ENCODE measurements at regions not wholly inside any gene's neighbourhood (a gene's known extent, or its start where the extent isn't known, plus 50 kb on each side); places are given as distances from the start of the nearest gene placed in this dataset.

DNA sequence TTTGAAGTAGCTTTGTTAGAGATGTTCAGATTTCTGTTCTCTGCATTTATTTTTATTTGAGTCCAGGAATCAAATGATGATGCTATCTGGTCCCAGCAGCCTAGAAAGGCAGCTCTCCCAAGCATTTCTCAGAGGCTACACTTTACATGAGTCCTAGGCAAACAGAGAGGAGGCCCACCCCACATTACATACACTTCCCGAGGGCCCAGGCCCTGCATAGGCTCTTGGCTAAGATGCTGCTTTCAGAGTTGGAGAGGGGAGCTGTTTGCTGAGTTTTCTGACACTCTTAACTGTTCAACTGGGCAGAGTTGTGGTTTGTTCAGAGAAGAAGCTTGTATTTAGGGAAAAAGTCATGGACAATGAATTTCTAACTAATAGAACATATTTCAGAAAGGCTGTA is 117.9 kb upstream of the RGMA start:
- in situ Hi-C loops (cut with MboI) (no loop called here), intact Hi-C loops (cut with micrococcal nuclease; ENCODE audit: unreplicated experiment) (loop anchor here (5.0 kb wide), 1 partner anchor 35 kb away; no protein-coding TSS in a partner anchor)
- Histone ChIP-seq H3K4me1 (ENCODE audit: control insufficient read depth, insufficient read depth, low read length) (no peaks in the 10 kb centered on the region), H3K27me3 (replicated peaks in 1 of 2; ENCODE audit: control insufficient read depth in 2 of 2, insufficient read depth in 2 of 2, low read length in 1 of 2) (no peaks in the 10 kb centered on the region), H3K4me3 (no peak overlapping the region), H3K79me2 (ENCODE audit: control insufficient read depth, insufficient read depth, low read length) (no peaks in the 10 kb centered on the region), H3K36me3 (ENCODE audit: control insufficient read depth in 2 of 2, insufficient read depth in 2 of 2, low read length in 1 of 2) (no peaks in the 10 kb centered on the region), H3K9me3 (replicated peaks; ENCODE audit: control insufficient read depth, insufficient read depth, low read length) (no peaks in the 10 kb centered on the region), H4K20me1 (ENCODE audit: control insufficient read depth, insufficient read depth) (no peaks in the 10 kb centered on the region), H3K9ac (ENCODE audit: control insufficient read depth, insufficient read depth, low read length) (no peak overlapping the region), H3K27ac (ENCODE audit: control insufficient read depth, insufficient read depth) (no peak overlapping the region), H2AFZ (ENCODE audit: control insufficient read depth, low read depth, low read length) (no peak overlapping the region), H3K4me2 (ENCODE audit: control insufficient read depth, insufficient read depth) (no peak overlapping the region)
- ChIA-PET SMC1A (ENCODE audit: uncharacterized antibody, unreplicated experiment) (interaction anchor here (0.7 kb wide), 1 partner anchor 1046 kb away, joined by 3 read pairs; no protein-coding TSS in a partner anchor), CTCF (no interaction called here), POLR2A (no interaction called here), RAD21 (ENCODE audit: unreplicated experiment) (no interaction called here)
- TF ChIP-seq, protein P1, sequence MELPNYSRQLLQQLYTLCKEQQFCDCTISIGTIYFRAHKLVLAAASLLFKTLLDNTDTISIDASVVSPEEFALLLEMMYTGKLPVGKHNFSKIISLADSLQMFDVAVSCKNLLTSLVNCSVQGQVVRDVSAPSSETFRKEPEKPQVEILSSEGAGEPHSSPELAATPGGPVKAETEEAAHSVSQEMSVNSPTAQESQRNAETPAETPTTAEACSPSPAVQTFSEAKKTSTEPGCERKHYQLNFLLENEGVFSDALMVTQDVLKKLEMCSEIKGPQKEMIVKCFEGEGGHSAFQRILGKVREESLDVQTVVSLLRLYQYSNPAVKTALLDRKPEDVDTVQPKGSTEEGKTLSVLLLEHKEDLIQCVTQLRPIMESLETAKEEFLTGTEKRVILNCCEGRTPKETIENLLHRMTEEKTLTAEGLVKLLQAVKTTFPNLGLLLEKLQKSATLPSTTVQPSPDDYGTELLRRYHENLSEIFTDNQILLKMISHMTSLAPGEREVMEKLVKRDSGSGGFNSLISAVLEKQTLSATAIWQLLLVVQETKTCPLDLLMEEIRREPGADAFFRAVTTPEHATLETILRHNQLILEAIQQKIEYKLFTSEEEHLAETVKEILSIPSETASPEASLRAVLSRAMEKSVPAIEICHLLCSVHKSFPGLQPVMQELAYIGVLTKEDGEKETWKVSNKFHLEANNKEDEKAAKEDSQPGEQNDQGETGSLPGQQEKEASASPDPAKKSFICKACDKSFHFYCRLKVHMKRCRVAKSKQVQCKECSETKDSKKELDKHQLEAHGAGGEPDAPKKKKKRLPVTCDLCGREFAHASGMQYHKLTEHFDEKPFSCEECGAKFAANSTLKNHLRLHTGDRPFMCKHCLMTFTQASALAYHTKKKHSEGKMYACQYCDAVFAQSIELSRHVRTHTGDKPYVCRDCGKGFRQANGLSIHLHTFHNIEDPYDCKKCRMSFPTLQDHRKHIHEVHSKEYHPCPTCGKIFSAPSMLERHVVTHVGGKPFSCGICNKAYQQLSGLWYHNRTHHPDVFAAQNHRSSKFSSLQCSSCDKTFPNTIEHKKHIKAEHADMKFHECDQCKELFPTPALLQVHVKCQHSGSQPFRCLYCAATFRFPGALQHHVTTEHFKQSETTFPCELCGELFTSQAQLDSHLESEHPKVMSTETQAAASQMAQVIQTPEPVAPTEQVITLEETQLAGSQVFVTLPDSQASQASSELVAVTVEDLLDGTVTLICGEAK (IDR thresholded peaks at IDR 0.05; ENCODE audit: borderline replicate concordance), result no peak
- no peak for TF ChIP-seq HCFC1 (IDR thresholded peaks at IDR 0.05; ENCODE audit: low read length)
- TF ChIP-seq, protein P2, sequence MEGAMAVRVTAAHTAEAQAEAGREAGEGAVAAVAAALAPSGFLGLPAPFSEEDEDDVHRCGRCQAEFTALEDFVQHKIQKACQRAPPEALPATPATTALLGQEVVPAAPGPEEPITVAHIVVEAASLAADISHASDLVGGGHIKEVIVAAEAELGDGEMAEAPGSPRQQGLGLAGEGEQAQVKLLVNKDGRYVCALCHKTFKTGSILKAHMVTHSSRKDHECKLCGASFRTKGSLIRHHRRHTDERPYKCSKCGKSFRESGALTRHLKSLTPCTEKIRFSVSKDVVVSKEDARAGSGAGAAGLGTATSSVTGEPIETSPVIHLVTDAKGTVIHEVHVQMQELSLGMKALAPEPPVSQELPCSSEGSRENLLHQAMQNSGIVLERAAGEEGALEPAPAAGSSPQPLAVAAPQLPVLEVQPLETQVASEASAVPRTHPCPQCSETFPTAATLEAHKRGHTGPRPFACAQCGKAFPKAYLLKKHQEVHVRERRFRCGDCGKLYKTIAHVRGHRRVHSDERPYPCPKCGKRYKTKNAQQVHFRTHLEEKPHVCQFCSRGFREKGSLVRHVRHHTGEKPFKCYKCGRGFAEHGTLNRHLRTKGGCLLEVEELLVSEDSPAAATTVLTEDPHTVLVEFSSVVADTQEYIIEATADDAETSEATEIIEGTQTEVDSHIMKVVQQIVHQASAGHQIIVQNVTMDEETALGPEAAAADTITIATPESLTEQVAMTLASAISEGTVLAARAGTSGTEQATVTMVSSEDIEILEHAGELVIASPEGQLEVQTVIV (IDR thresholded peaks at IDR 0.05; ENCODE audit: borderline replicate concordance, partially characterized antibody), result no peak
- TF ChIP-seq EZH2 (IDR thresholded peaks at IDR 0.05; ENCODE audit: borderline replicate concordance, control insufficient read depth, low read depth, low read length), result no peak
- TF ChIP-seq GATAD2B (conservative IDR thresholded peaks at IDR 0.05; ENCODE audit: low read depth), result no peak
- no TSS peak for BruUV-seq (replicated peaks)
- FAIRE-seq (no peak), ATAC-seq (no peak), DNase-seq (ENCODE audit: low read depth, low spot score) (no peak)
- 0% methylated on average over 1 of the region's 1 CpG for WGBS (ENCODE audit: insufficient coverage, insufficient replicate concordance, low lambda C conversion rate, missing lambda C conversion rate)

Measured in GM12878 (cell line).